HG02623 (cell line): ENCODE measurements at regions not wholly inside any gene's neighbourhood (a gene's known extent, or its start where the extent isn't known, plus 50 kb on each side); places are given as distances from the start of the nearest gene placed in this dataset.
"Not testable (repeated sequence)": the region's sequence is repeated elsewhere in the genome, so short reads cannot be mapped to it uniquely, and the experiment has no call there.

Source experiments
- ATAC-seq: cut with Tn5 transposase; IDR thresholded peaks from one replicate; pipeline ENCODE4 v1.9.1; 2021; ENCODE audit warnings: moderate library complexity; ENCODE audit not compliant: unreplicated experiment

DNA sequence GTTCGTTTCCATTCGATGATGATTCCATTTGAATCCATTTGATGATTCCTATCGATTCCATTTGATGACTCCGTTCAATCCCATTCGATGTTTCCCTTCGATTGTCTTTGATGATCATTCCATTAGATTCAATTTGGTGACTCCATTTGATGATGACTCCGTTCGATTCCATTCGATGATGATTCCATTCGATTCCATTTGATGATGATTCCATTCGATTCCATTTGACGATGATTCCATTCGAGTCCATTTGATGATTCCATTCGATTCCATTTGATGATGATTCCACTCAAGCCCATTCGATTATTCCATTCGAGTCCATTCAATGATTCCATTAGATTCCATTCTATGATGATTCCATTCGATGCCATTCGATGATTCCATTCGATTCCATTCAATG, 2730.6 kb downstream of the RPIA start:
- not testable (repeated sequence) for ATAC-seq

- ATAC-seq: not testable (repeated sequence)
Observed at GRCh38 chr2:91427148-91427547, 2735.7 kb downstream of the RPIA start.

- not testable (repeated sequence) for ATAC-seq
Observed at GRCh38 chr2:91441932-91442245, 2750.4 kb downstream of the RPIA start.

- no peak for ATAC-seq
Observed at GRCh38 chr2:91442246-91442905, 2750.9 kb downstream of the RPIA start.

- ATAC-seq: not testable (repeated sequence)
Observed at GRCh38 chr2:91442906-91443729, 2751.6 kb downstream of the RPIA start.

DNA sequence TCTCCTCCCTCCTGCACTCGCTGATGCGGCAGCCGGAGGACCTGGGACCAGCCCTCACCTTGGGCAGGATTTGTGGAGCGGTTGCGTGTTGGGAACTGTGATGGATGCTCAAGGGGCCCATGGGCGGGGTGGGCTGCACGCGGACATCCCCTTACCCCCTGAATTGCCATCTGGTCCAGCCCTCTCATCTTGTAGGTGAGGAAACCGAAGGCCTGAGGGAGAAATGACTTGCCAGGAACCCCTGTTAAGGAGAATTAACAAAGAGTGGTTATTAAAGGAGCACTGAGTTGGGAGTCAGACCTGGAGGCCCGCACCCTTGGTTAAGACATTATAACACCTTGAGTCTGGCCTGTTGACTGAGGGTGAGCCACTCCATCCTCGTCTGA, 2752.2 kb downstream of the RPIA start:
- ATAC-seq: not testable (repeated sequence)

DNA sequence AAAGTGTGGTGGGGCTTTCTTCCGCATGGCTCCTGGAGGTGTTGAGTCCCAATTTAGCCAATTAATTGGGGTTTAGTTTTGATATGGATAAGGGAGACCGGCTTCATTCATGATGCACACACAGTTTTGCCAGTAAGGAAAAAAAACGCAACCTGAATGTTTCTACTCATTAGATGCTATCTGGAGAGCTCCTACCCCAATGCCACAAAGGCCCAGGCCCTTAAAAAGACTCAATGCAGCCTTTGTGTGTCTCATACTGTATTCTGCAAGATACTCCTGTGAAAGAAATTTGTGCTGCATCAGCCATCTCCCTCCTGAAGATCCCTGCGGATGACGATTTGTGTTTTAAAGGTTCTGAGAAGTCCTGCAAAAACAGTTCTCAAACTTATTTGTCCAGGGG, 2754.2 kb downstream of the RPIA start:
- not testable (repeated sequence) for ATAC-seq

GRCh38 chr2:91446489-91446888, 2755.0 kb downstream of the RPIA start:
- not testable (repeated sequence) for ATAC-seq

- ATAC-seq: not testable (repeated sequence)
Observed at GRCh38 chr2:91446915-91447314, 2755.4 kb downstream of the RPIA start.

- ATAC-seq: not testable (repeated sequence)
Observed at GRCh38 chr2:91447508-91447907, 2756.0 kb downstream of the RPIA start.

DNA sequence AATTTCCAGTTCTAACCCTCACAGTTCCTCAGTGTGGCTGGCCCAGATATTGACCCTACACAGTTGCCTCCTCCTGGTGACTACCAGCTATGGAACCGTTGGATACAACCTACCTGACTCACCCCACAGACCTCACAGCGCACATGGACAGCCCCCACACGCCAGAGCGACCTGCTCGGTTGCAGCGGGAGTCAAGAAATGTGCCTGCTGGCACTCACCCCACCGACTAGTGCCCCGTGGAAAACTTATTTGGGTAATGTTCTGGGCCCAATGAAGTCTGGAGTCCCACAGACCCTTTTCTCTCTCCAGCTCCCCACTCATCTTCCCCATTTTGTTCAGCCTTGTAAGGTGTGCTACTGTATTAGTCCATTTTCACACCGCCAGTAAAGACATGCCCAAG, 2770.8 kb downstream of the RPIA start:
- ATAC-seq: not testable (repeated sequence)

DNA sequence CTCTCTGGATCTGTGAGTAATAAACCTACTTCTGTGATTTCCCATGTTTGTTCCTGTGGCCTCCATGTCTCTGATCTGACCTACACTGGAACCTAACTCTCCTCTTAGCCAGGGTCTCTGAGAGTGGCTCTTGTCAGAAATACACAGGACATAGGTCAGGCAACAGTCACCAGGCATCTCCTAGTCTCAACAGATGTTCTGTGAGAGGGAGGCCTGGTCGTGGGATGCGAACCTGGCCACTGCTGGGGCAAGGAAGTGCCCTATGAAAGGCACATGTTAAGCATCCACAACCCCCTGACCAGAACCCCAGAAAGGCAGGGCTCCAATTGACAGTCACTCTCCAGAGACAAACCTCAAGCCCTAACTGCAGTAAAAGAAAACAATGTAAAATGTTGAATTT, 2771.5 kb downstream of the RPIA start:
- not testable (repeated sequence) for ATAC-seq

DNA sequence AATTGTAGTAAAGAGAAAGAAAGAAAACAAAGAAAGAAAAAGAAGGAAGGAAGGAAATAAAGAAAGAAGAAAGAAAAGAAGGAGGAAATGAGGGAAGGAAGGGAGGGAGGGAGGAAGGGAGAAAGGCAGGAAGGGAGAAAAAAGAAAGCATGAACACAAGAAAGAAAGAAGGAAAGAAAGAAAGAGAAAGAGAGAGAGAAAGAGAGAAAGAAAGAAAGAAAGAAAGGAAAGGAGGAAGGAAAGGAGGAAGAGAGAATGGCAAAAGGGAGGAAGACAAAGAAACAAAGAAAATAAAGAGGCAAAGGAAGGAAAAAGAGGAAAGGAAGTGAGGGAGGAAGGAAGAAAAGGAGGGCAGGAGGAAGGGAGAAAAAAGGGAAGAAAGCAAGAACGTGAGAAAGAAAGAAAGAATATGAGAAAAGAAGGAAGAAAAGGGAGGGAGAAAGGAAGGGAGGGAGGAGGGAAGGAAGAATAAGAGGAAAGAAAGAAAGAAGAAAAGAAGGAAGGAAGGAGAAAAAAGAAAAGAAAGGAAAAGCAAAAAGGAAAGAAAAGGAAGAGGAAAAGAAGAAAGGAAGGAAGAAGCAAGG, 2775.4 kb downstream of the RPIA start:
- ATAC-seq: not testable (repeated sequence)

- not testable (repeated sequence) for ATAC-seq
Observed at GRCh38 chr2:91476244-91476935, 2784.9 kb downstream of the RPIA start.

DNA sequence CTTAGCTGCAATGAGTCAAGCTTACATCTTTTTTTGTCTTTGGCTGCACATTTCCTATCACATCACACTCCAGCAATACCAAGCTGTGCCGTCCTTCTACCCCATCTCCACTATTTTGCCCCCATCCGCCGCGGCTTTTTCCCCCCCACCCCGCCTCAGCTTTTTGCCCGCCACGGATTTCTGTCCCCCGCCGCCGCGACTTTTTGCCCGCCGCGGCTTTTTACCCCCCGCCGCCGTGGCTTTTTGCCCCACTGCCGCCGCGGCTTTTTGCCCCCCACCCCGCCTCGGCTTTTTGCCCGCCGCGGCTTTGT, 2785.4 kb downstream of the RPIA start:
- ATAC-seq: not testable (repeated sequence)

- not testable (repeated sequence) for ATAC-seq
Observed at GRCh38 chr2:91477291-91477690, 2785.8 kb downstream of the RPIA start.

DNA sequence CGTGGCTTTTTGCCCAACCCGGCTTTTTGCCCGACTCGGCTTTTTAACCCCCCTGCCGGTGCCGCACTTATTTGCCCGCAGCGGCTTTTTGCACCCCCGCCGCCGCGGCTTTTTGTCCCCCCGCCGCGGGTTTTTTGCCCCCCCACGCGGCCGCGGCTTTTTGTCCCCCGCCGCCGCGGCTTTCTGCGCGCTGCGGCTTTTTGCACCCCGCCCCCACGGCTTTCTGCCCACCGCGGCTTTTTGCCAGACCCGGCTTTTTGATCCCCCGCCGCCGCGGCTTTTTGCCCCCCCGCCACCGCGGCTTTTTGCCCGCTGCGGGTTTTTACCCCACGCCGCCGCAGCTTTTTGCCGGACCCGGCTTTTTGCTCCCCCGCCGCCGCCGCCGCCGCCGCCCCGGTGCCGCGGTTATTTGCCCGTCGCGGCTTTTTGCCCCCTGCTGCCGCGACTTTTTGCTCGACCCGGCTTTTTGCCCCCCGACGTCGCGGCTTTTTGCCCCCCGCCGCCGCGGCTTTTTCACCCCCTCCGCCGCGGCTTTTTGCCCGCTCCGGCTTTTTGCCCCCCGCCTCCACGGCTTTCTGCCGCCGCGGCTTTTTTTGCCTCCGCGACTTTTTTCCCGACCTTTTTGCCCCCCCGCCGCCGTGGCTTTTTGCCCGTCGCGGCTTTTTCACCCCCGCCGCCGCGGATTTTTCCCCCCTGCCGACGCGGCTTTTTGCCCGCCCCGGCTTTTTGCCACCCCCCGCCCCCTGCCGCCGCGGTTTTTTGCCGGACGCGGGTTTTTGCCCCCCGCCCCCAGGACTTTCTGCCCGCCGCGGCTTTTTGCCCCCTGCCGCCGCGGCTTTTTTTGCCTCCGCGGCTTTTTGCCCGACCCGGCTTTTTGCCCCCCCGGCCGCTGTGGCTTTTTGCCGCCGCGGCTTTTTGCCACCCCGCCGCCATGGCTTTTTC, 2786.5 kb downstream of the RPIA start:
- ATAC-seq: no peak

- ATAC-seq: not testable (repeated sequence)
Observed at GRCh38 chr2:91478851-91479718, 2787.6 kb downstream of the RPIA start.

GRCh38 chr2:91485226-91485625, 2793.8 kb downstream of the RPIA start:
- ATAC-seq: not testable (repeated sequence)
